BE2C (cell line): ENCODE measurements at regions not wholly inside any gene's neighbourhood (a gene's known extent, or its start where the extent isn't known, plus 50 kb on each side); places are given as distances from the start of the nearest gene placed in this dataset.
A peak's percentile ranks its signal among the peaks of the same experiment; 100 is the strongest.

Experiments
- DNase-seq: peaks from one replicate; pipeline ENCODE4 v3.0.0-alpha.2; 2020
- H3K27me3 ChIP-seq: fragments of 250-450 bp; sonication (Bioruptor Pico); 2 replicates; pipeline ENCODE4 v1.5.1; 2020; ENCODE audit warnings: mild to moderate bottlenecking
- H3K36me3 ChIP-seq: fragments of 250-450 bp; sonication (Bioruptor Pico); 2 replicates; pipeline ENCODE4 v1.5.1; 2020; ENCODE audit warnings: mild to moderate bottlenecking
- H3K4me1 ChIP-seq: fragments of 250-450 bp; sonication (Bioruptor Pico); 2 replicates; pipeline ENCODE4 v1.5.1; 2020
- H3K4me3 ChIP-seq: 2 replicates; pipeline ENCODE4 v1.5.1; 2011; ENCODE audit warnings: low read depth, low read length
- H3K9me3 ChIP-seq: fragments of 250-450 bp; sonication (Bioruptor Pico); 2 replicates; pipeline ENCODE4 v1.5.1; 2020
- CTCF ChIP-seq: IDR thresholded peaks from 2 replicates; pipeline ENCODE4 v1.5.1; 2012; ENCODE audit warnings: mild to moderate bottlenecking, low read depth, low read length

DNA sequence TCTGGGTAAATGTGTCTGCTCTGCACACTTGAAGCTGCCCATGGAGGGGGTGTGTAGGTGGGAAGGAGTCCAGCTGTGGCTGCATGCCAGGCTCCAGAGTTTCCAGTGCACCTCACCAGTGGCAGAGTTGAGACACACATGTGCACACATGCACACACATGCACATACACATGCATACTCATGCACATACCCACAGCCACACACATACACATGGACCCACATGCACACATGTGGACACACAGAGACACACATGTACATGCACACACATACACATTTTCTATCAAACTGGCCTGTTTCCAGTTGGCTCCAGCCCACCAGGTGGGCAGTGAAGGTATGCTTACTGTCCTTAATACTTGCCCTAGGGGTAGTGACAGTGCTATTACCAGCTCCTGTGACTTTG is 99.7 kb downstream of the RAMP3 start:
- Histone ChIP-seq H3K4me3 (no peak overlapping the region), H3K9me3 (no peaks in the 10 kb centered on the region), H3K4me1 (no peaks in the 10 kb centered on the region), H3K27me3 (no peaks in the 10 kb centered on the region; the same call in 1 of the 2 replicates), H3K36me3 (no peaks in the 10 kb centered on the region)
- no peak for TF ChIP-seq CTCF
- DNase-seq: no peak

DNA sequence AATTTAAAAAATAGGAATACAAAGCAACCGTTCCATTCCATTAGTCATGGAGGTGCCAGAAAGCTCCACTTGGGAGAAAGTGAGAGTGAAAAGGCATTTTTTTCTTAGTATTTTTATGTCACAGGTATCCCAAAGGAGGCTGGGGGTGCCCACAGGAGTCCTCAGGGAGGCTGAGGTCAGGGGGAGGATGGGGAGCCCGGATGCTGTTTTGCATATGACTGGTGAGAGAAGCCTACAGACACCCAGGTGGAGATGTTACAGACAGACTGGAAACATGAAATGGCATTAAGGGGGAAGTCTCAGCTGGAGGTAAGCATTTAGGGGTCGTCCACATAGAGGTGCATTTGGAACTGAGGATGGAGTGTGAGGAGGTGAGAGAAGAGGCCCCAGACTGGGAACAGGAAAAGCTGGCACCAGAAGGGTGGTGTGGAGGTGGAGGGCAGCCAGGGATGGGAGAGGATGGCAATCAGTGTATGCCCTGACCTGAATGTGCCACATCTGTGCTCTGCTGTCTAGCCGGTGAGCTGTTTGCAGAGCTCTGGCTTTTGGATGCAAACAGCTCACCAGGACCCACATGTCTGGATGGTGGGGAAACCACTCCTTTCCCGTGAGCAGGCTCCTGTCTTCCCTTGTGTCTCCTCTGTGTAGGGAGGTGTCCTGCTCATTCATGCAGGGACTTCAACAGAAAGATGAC is 101.1 kb downstream of the RAMP3 start:
- Histone ChIP-seq H3K4me1 (no peaks in the 10 kb centered on the region), H3K36me3 (no peaks in the 10 kb centered on the region), H3K9me3 (no peaks in the 10 kb centered on the region), H3K27me3 (no peaks in the 10 kb centered on the region), H3K4me3 (no peak overlapping the region)
- no peak for DNase-seq
- no peak for TF ChIP-seq CTCF

GRCh38 chr7:45259227-45259596 is 101.6 kb downstream of the RAMP3 start:
- no peak for TF ChIP-seq CTCF
- DNase-seq: no peak
- Histone ChIP-seq H3K27me3 (no peaks in the 10 kb centered on the region), H3K36me3 (no peaks in the 10 kb centered on the region), H3K9me3 (no peaks in the 10 kb centered on the region), H3K4me1 (no peaks in the 10 kb centered on the region), H3K4me3 (no peak overlapping the region)

- Histone ChIP-seq H3K36me3 (no peaks in the 10 kb centered on the region), H3K9me3 (no peaks in the 10 kb centered on the region), H3K27me3 (no peaks in the 10 kb centered on the region), H3K4me1 (no peaks in the 10 kb centered on the region), H3K4me3 (no peak overlapping the region)
- TF ChIP-seq CTCF: peak; percentile 98
- DNase-seq: peak; percentile 75
Measured at GRCh38 chr7:45259966-45260646, 102.5 kb downstream of the RAMP3 start.

DNA sequence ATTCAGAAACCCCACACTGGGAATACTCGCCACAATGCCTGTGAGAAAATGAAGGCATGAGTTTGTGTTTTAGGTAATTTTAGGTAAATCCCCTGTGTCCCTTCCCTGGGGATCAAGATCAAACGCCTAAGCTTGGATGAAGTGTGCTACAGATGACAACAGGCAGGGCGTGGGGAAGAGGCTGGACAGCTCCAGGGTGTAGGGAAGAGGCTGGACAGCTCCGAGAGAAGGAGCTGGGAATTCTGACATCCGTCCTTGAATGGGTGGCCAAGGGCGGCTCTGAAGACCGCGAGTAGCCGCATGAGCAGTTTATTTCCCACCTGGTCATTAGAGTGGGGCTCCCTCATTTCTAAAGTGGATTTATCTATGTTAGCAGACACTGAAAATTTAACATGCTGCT is 109.7 kb downstream of the RAMP3 start:
- H3K36me3 ChIP-seq: no peaks in the 10 kb centered on the region
- DNase-seq: no peak
- no peak for TF ChIP-seq CTCF
- no peak overlapping the region for H3K4me3 ChIP-seq
- H3K27me3 ChIP-seq: no peaks in the 10 kb centered on the region
- H3K4me1 ChIP-seq: no peaks in the 10 kb centered on the region
- no peaks in the 10 kb centered on the region for H3K9me3 ChIP-seq

DNA sequence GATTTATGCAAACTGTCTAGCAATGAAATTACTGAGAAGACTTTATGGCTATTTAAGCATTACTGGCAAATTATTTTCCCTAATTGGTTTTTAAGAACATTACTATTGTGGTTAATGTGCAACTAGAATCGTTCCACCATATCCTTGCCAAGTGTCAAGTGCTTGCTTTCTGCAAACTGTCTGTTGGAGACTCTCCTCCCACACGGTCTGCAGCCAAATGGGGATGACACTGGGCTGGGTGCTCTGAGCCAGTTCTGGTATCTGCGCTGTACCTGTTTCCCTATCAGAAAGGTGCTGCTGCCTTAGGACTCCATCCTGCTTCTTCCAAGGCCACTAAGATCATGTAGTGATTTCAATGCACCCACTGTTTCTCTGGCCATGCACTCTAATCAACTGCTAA is 110.4 kb downstream of the RAMP3 start:
- TF ChIP-seq CTCF: no peak
- H3K27me3 ChIP-seq: no peaks in the 10 kb centered on the region
- DNase-seq: no peak
- H3K36me3 ChIP-seq: no peaks in the 10 kb centered on the region
- no peak overlapping the region for H3K4me3 ChIP-seq
- H3K9me3 ChIP-seq: no peaks in the 10 kb centered on the region
- no peaks in the 10 kb centered on the region for H3K4me1 ChIP-seq
